Bronchial epithelial cell (primary cell): ENCODE measurements at regions not wholly inside any gene's neighbourhood (a gene's known extent, or its start where the extent isn't known, plus 50 kb on each side); places are given as distances from the start of the nearest gene placed in this dataset.

Source experiments
- DNase-seq: peaks from one replicate; pipeline ENCODE4 v3.0.0-alpha.2; 2010; ENCODE audit warnings: low read depth
- FAIRE-seq: peaks from 2 replicates; lab custom pipeline; 2011; peaks lifted over from hg19 to GRCh38; lab: Jason Lieb, UNC
- H3K27me3 ChIP-seq: 2 replicates; pipeline ENCODE4 v1.5.1; 2011; ENCODE audit warnings: low read length; ENCODE audit not compliant: control insufficient read depth, insufficient read depth
- H3K36me3 ChIP-seq: 2 replicates; pipeline ENCODE4 v1.5.1; 2011; ENCODE audit warnings: low read length; ENCODE audit not compliant: control insufficient read depth, insufficient read depth
- H3K4me3 ChIP-seq: 2 replicates; pipeline ENCODE4 v1.5.1; 2011; ENCODE audit warnings: mild to moderate bottlenecking, low read depth, low read length, control low read depth
- CTCF ChIP-seq: IDR thresholded peaks from 2 replicates; pipeline ENCODE4 v1.5.1; 2011; ENCODE audit warnings: mild to moderate bottlenecking, moderate library complexity, low read length, control low read depth, inconsistent platforms; ENCODE audit not compliant: insufficient read depth, severe bottlenecking

GRCh38 chr9:12503606-12504122, 189.5 kb upstream of the TYRP1 start:
- no peaks in the 10 kb centered on the region for H3K27me3 ChIP-seq
- FAIRE-seq (no peak), DNase-seq (no peak)
- H3K36me3 ChIP-seq: no peaks in the 10 kb centered on the region
- TF ChIP-seq CTCF: no peak
- H3K4me3 ChIP-seq: no peak overlapping the region

- TF ChIP-seq CTCF: no peak
- no peak overlapping the region for H3K4me3 ChIP-seq
- no peaks in the 10 kb centered on the region for H3K27me3 ChIP-seq
- DNase-seq (no peak), FAIRE-seq (no peak)
- H3K36me3 ChIP-seq: no peaks in the 10 kb centered on the region
These were observed 182.6 kb upstream of the TYRP1 start for GRCh38 chr9:12510551-12510950.

GRCh38 chr9:12511726-12512125, 181.5 kb upstream of the TYRP1 start:
- DNase-seq (no peak), FAIRE-seq (no peak)
- no peaks in the 10 kb centered on the region for H3K27me3 ChIP-seq
- no peaks in the 10 kb centered on the region for H3K36me3 ChIP-seq
- H3K4me3 ChIP-seq: no peak overlapping the region
- TF ChIP-seq CTCF: no peak

GRCh38 chr9:12516031-12516430, 177.2 kb upstream of the TYRP1 start:
- FAIRE-seq (no peak), DNase-seq (no peak)
- TF ChIP-seq CTCF: no peak
- no peaks in the 10 kb centered on the region for H3K36me3 ChIP-seq
- H3K4me3 ChIP-seq: no peak overlapping the region
- no peaks in the 10 kb centered on the region for H3K27me3 ChIP-seq

- FAIRE-seq (no peak), DNase-seq (no peak)
- H3K36me3 ChIP-seq: no peaks in the 10 kb centered on the region
- no peak overlapping the region for H3K4me3 ChIP-seq
- H3K27me3 ChIP-seq: no peaks in the 10 kb centered on the region
- TF ChIP-seq CTCF: no peak
These were observed 176.6 kb upstream of the TYRP1 start for GRCh38 chr9:12516573-12516972.

- FAIRE-seq: no peak
- H3K27me3 ChIP-seq: no peaks in the 10 kb centered on the region
These were observed 154.2 kb upstream of the TYRP1 start for GRCh38 chr9:12538842-12539579.

More at GRCh38 chr9:12538842-12539579, 154.2 kb upstream of the TYRP1 start:
- no peak overlapping the region for H3K4me3 ChIP-seq
- no peak for TF ChIP-seq CTCF
- H3K36me3 ChIP-seq: no peaks in the 10 kb centered on the region
- no peak for DNase-seq
